Testis (tissue), 2 donors: ENCODE measurements at regions not wholly inside any gene's neighbourhood (a gene's known extent, or its start where the extent isn't known, plus 50 kb on each side); places are given as distances from the start of the nearest gene placed in this dataset.

Source experiments
- POLR2A ChIP-seq: fragments of 450-650 bp; IDR thresholded peaks from one replicate; pipeline ENCODE4 v1.6.1; 2017; ENCODE audit warnings: antibody characterized with exemption, mild to moderate bottlenecking, moderate library complexity
- TF ChIP-seq, protein P1 (sequence below), 3 experiments: fragments of 450-650 bp in 2 of 3; fragments of 200-600 bp in 1 of 3; sonication (generic) in 1 of 3; IDR thresholded peaks; one replicate each; pipeline ENCODE4 v1.5.1; 2016 to 2019; ENCODE audit warnings: antibody characterized with exemption in 3 of 3, mild to moderate bottlenecking in 2 of 3, moderate library complexity in 1 of 3

DNA sequence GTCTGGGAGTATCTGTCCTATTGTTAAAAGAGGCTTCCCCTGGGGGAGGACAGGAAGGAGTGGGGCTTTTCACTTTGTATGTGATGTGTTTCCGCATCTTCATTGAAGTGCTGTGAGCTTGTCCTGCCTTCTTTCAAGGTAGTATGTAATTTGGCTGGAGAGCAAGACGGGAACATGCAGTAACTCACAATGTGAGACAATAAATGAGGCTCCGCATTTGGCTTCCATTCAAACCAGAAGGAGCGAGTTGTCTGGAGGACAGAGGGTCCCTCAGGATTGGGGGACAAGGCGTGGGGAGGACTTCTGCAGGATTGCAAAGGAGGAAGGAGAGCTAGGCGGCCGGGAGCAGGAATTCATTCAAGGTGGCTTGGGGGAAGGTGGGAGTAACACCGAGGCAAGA is 203.5 kb downstream of the RBFOX3 start:
- TF ChIP-seq, protein P1, sequence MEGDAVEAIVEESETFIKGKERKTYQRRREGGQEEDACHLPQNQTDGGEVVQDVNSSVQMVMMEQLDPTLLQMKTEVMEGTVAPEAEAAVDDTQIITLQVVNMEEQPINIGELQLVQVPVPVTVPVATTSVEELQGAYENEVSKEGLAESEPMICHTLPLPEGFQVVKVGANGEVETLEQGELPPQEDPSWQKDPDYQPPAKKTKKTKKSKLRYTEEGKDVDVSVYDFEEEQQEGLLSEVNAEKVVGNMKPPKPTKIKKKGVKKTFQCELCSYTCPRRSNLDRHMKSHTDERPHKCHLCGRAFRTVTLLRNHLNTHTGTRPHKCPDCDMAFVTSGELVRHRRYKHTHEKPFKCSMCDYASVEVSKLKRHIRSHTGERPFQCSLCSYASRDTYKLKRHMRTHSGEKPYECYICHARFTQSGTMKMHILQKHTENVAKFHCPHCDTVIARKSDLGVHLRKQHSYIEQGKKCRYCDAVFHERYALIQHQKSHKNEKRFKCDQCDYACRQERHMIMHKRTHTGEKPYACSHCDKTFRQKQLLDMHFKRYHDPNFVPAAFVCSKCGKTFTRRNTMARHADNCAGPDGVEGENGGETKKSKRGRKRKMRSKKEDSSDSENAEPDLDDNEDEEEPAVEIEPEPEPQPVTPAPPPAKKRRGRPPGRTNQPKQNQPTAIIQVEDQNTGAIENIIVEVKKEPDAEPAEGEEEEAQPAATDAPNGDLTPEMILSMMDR (IDR thresholded peaks at IDR 0.05): no peak
- no peak for TF ChIP-seq POLR2A
